SK-N-SH treated with all-trans-retinoic acid at 6 μM for 48 hours (cell line): ENCODE measurements at regions not wholly inside any gene's neighbourhood (a gene's known extent, or its start where the extent isn't known, plus 50 kb on each side); places are given as distances from the start of the nearest gene placed in this dataset.

ENCODE experiments used
- ATAC-seq: fragments of 200-7000 bp; cut with Tn5 transposase; 3 replicates; pipeline ENCODE4 v1.9.1; 2020; ENCODE audit warnings: mild to moderate bottlenecking, moderate library complexity
- ARNTL ChIP-seq: fragments of 450-650 bp; formaldehyde crosslinking; IDR thresholded peaks from 2 replicates; pipeline ENCODE4 v1.5.0; 2020; ENCODE audit warnings: low read depth, mild to moderate bottlenecking, moderate library complexity, borderline replicate concordance
- BACH2 ChIP-seq: fragments of 250-450 bp; sonication (Bioruptor Pico); IDR thresholded peaks from 2 replicates; pipeline ENCODE4 v1.9.0; 2021; ENCODE audit warnings: mild to moderate bottlenecking, borderline replicate concordance
- CREB5 ChIP-seq: fragments of 250-450 bp; sonication (Bioruptor Pico); IDR thresholded peaks from 2 replicates; pipeline ENCODE4 v1.5.1; 2020; ENCODE audit warnings: low read depth, mild to moderate bottlenecking, moderate library complexity
- CSDC2 ChIP-seq: fragments of 250-450 bp; sonication (Bioruptor Pico); IDR thresholded peaks from 2 replicates; pipeline ENCODE4 v1.5.0; 2020; ENCODE audit warnings: mild to moderate bottlenecking, moderate library complexity
- CSRNP3 ChIP-seq: fragments of 250-450 bp; sonication (Bioruptor Pico); IDR thresholded peaks from 2 replicates; pipeline ENCODE4 v1.5.1; 2021; ENCODE audit warnings: mild to moderate bottlenecking, moderate library complexity
- ESRRG ChIP-seq: fragments of 250-450 bp; sonication (Bioruptor Pico); IDR thresholded peaks from 2 replicates; pipeline ENCODE4 v1.6.1; 2021; ENCODE audit warnings: mild to moderate bottlenecking
- GLIS3 ChIP-seq: fragments of 250-450 bp; sonication (Bioruptor Pico); IDR thresholded peaks from 2 replicates; pipeline ENCODE4 v1.5.0; 2020; ENCODE audit warnings: mild to moderate bottlenecking, moderate library complexity
- ISL1 ChIP-seq: fragments of 250-450 bp; sonication (Bioruptor Pico); IDR thresholded peaks from 2 replicates; pipeline ENCODE4 v2.1.2; 2022; ENCODE audit warnings: mild to moderate bottlenecking, moderate library complexity
- OSR1 ChIP-seq: fragments of 250-450 bp; sonication (Bioruptor Pico); IDR thresholded peaks from 2 replicates; pipeline ENCODE4 v1.8.0; 2022; ENCODE audit warnings: moderate library complexity, mild to moderate bottlenecking, inconsistent platforms
- POU6F1 ChIP-seq: fragments of 250-450 bp; sonication (Bioruptor Pico); IDR thresholded peaks from 2 replicates; pipeline ENCODE4 v1.8.0; 2021; ENCODE audit warnings: low read depth, mild to moderate bottlenecking, moderate library complexity, borderline replicate concordance
- PPARA ChIP-seq: fragments of 250-450 bp; sonication (Bioruptor Pico); IDR thresholded peaks from 2 replicates; pipeline ENCODE4 v1.5.0; 2020; ENCODE audit warnings: mild to moderate bottlenecking, borderline replicate concordance
- RARB ChIP-seq: fragments of 250-450 bp; sonication (Bioruptor Pico); IDR thresholded peaks from 2 replicates; pipeline ENCODE4 v1.8.0; 2021; ENCODE audit warnings: mild to moderate bottlenecking, moderate library complexity
- SNAI2 ChIP-seq: fragments of 250-450 bp; sonication (Bioruptor Pico); IDR thresholded peaks from 2 replicates; pipeline ENCODE4 v1.5.0; 2020; ENCODE audit warnings: mild to moderate bottlenecking, moderate library complexity
- TCF4 ChIP-seq: fragments of 250-450 bp; sonication (Bioruptor Pico); IDR thresholded peaks from 2 replicates; pipeline ENCODE4 v1.8.0; 2021; ENCODE audit warnings: mild to moderate bottlenecking, moderate library complexity, borderline replicate concordance
- TOX ChIP-seq: fragments of 250-450 bp; sonication (Bioruptor Pico); IDR thresholded peaks from 2 replicates; pipeline ENCODE4 v1.8.0; 2021; ENCODE audit warnings: mild to moderate bottlenecking, moderate library complexity, borderline replicate concordance
- TSHZ2 ChIP-seq: fragments of 250-450 bp; sonication (Bioruptor Pico); IDR thresholded peaks from 2 replicates; pipeline ENCODE4 v1.5.0; 2020; ENCODE audit warnings: mild to moderate bottlenecking, moderate library complexity
- ZC3H10 ChIP-seq: fragments of 250-450 bp; sonication (Bioruptor Pico); IDR thresholded peaks from 2 replicates; pipeline ENCODE4 v1.5.1; 2021; ENCODE audit warnings: mild to moderate bottlenecking, moderate library complexity
- ZFP3 ChIP-seq: fragments of 250-450 bp; sonication (Bioruptor Pico); IDR thresholded peaks from 2 replicates; pipeline ENCODE4 v1.5.0; 2020; ENCODE audit warnings: mild to moderate bottlenecking, moderate library complexity
- ZFP30 ChIP-seq: fragments of 450-650 bp; formaldehyde crosslinking; IDR thresholded peaks from 2 replicates; pipeline ENCODE4 v1.5.0; 2022; ENCODE audit warnings: mild to moderate bottlenecking, moderate library complexity
- ZNF565 ChIP-seq: fragments of 450-650 bp; formaldehyde crosslinking; conservative IDR thresholded peaks from 2 replicates; pipeline ENCODE4 v1.5.0; 2020; ENCODE audit warnings: low read depth, mild to moderate bottlenecking, moderate library complexity
- ZNF70 ChIP-seq: fragments of 450-650 bp; formaldehyde crosslinking; IDR thresholded peaks from 2 replicates; pipeline ENCODE4 v1.5.0; 2020; ENCODE audit warnings: mild to moderate bottlenecking, moderate library complexity
- ZNF8 ChIP-seq: fragments of 450-650 bp; formaldehyde crosslinking; IDR thresholded peaks from 2 replicates; pipeline ENCODE4 v1.5.0; 2020; ENCODE audit warnings: mild to moderate bottlenecking, moderate library complexity

- peak; percentile 24; the same call in 1 of the 3 replicates for ATAC-seq
- TF ChIP-seq ARNTL (no peak), ESRRG (CRISPR knock-in tag) (no peak), SNAI2 (CRISPR knock-in tag) (no peak), BACH2 (no peak)
Measured at GRCh38 chr9:29773676-29774075, 2200.4 kb upstream of the C9orf72 start.

GRCh38 chr9:29775491-29775890, 2202.2 kb upstream of the C9orf72 start:
- ATAC-seq = no peak
- TF ChIP-seq TOX (CRISPR knock-in tag) (no peak), ZFP30 (CRISPR knock-in tag) (no peak), ZNF565 (CRISPR knock-in tag) (no peak), CSDC2 (CRISPR knock-in tag) (no peak), GLIS3 (no peak), BACH2 (no peak), RARB (CRISPR knock-in tag) (no peak), SNAI2 (CRISPR knock-in tag) (no peak), CSRNP3 (CRISPR knock-in tag) (no peak), TCF4 (CRISPR knock-in tag) (no peak), ESRRG (CRISPR knock-in tag) (no peak), PPARA (no peak), ISL1 (CRISPR knock-in tag) (no peak), ZC3H10 (CRISPR knock-in tag) (no peak), POU6F1 (CRISPR knock-in tag) (no peak), ZNF70 (CRISPR knock-in tag) (no peak), ZNF8 (CRISPR knock-in tag) (no peak), CREB5 (no peak), OSR1 (no peak)

- no peak for ATAC-seq
Measured at GRCh38 chr9:29778281-29778849, 2205.1 kb upstream of the C9orf72 start.

GRCh38 chr9:29793970-29794369, 2220.7 kb upstream of the C9orf72 start:
- ATAC-seq = no peak
- TF ChIP-seq ESRRG (CRISPR knock-in tag) = no peak
- TF ChIP-seq ISL1 (CRISPR knock-in tag) = no peak
- TF ChIP-seq CSDC2 (CRISPR knock-in tag) = no peak
- TF ChIP-seq ZFP30 (CRISPR knock-in tag) = no peak
- TF ChIP-seq OSR1 = no peak
- TF ChIP-seq ZNF8 (CRISPR knock-in tag) = no peak
- TF ChIP-seq SNAI2 (CRISPR knock-in tag) = no peak
- no peak for TF ChIP-seq ZFP3 (CRISPR knock-in tag)
- TF ChIP-seq, all 23 proteins: peak for 0

More at GRCh38 chr9:29778281-29778849, 2205.1 kb upstream of the C9orf72 start:
- TF ChIP-seq TSHZ2 (CRISPR knock-in tag) = no peak
